HAP-1 (cell line): ENCODE measurements at regions not wholly inside any gene's neighbourhood (a gene's known extent, or its start where the extent isn't known, plus 50 kb on each side); places are given as distances from the start of the nearest gene placed in this dataset.

Experiments
- DNase-seq, 2 experiments: peaks; one replicate each; pipeline ENCODE4 v3.0.0-alpha.2; 2016 to 2020; ENCODE audit warnings: low spot score in 2 of 2
- H3K27me3 ChIP-seq: fragments of 250-450 bp; sonication (Bioruptor Pico); 2 replicates; pipeline ENCODE4 v1.5.1; 2020; ENCODE audit warnings: low read depth, mild to moderate bottlenecking, moderate library complexity
- H3K36me3 ChIP-seq: fragments of 250-450 bp; sonication (Bioruptor Pico); replicated peaks from 2 replicates; pipeline ENCODE4 v1.5.1; 2020; ENCODE audit warnings: mild to moderate bottlenecking
- H3K4me1 ChIP-seq: fragments of 250-450 bp; sonication (Bioruptor Pico); 2 replicates; pipeline ENCODE4 v1.5.1; 2020; ENCODE audit warnings: mild to moderate bottlenecking
- H3K4me3 ChIP-seq: fragments of 250-450 bp; sonication (Bioruptor Pico); 2 replicates; pipeline ENCODE4 v1.5.1; 2020; ENCODE audit warnings: mild to moderate bottlenecking, moderate library complexity
- H3K9me3 ChIP-seq: fragments of 250-450 bp; sonication (Bioruptor Pico); 2 replicates; pipeline ENCODE4 v1.5.1; 2020; ENCODE audit warnings: mild to moderate bottlenecking, moderate library complexity
- in situ Hi-C: fragments of 300-500 bp; cut with MboI; formaldehyde crosslinking; loops from 3 replicates; pipeline ENCODE4 v1.14.3; 2020; ENCODE audit warnings: low sequenced_read_pairs, inconsistent platforms, mixed read lengths

- in situ Hi-C loops, result no loop called here
- H3K9me3 ChIP-seq, result no peaks in the 10 kb centered on the region
- H3K27me3 ChIP-seq, result no peaks in the 10 kb centered on the region
- no peaks in the 10 kb centered on the region for H3K36me3 ChIP-seq
- no peak overlapping the region for H3K4me3 ChIP-seq
- peak in 1 of 2 experiments; percentile 11 for DNase-seq
- H3K4me1 ChIP-seq, result no peaks in the 10 kb centered on the region
These were observed 680.1 kb upstream of the ZEB2 start for GRCh38 chr2:145199827-145200706.

GRCh38 chr2:145199042-145199441 lies 679.1 kb upstream of the ZEB2 start:
- no peak for DNase-seq
- in situ Hi-C loops, result no loop called here

GRCh38 chr2:145198555-145198954 lies 678.6 kb upstream of the ZEB2 start:
- Histone ChIP-seq H3K36me3 (no peaks in the 10 kb centered on the region), H3K4me1 (no peaks in the 10 kb centered on the region)

More at GRCh38 chr2:145199042-145199441, 679.1 kb upstream of the ZEB2 start:
- no peak overlapping the region for H3K4me3 ChIP-seq
- H3K9me3 ChIP-seq, result no peaks in the 10 kb centered on the region
- no peaks in the 10 kb centered on the region for H3K27me3 ChIP-seq
- no peaks in the 10 kb centered on the region for H3K4me1 ChIP-seq
- H3K36me3 ChIP-seq, result no peaks in the 10 kb centered on the region

GRCh38 chr2:145197944-145198343 lies 678.0 kb upstream of the ZEB2 start:
- Histone ChIP-seq H3K36me3 (no peaks in the 10 kb centered on the region), H3K4me3 (no peak overlapping the region), H3K27me3 (no peaks in the 10 kb centered on the region), H3K4me1 (no peaks in the 10 kb centered on the region), H3K9me3 (no peaks in the 10 kb centered on the region)
- in situ Hi-C loops, result no loop called here
- DNase-seq, result no peak

More at GRCh38 chr2:145198555-145198954, 678.6 kb upstream of the ZEB2 start:
- no peak for DNase-seq
- Histone ChIP-seq H3K9me3 (no peaks in the 10 kb centered on the region), H3K4me3 (no peak overlapping the region), H3K27me3 (no peaks in the 10 kb centered on the region)
- in situ Hi-C loops, result no loop called here

GRCh38 chr2:145194673-145195072 lies 674.8 kb upstream of the ZEB2 start:
- H3K27me3 ChIP-seq, result no peaks in the 10 kb centered on the region
- no peaks in the 10 kb centered on the region for H3K36me3 ChIP-seq
- DNase-seq, result no peak
- in situ Hi-C loops, result no loop called here
- no peaks in the 10 kb centered on the region for H3K9me3 ChIP-seq
- H3K4me1 ChIP-seq, result no peaks in the 10 kb centered on the region
- no peak overlapping the region for H3K4me3 ChIP-seq

GRCh38 chr2:145190031-145190703 lies 670.2 kb upstream of the ZEB2 start:
- Histone ChIP-seq H3K36me3 (no peaks in the 10 kb centered on the region), H3K4me3 (no peak overlapping the region), H3K27me3 (no peaks in the 10 kb centered on the region), H3K4me1 (no peaks in the 10 kb centered on the region), H3K9me3 (no peaks in the 10 kb centered on the region)
- DNase-seq, result no peak
- in situ Hi-C loops, result no loop called here

GRCh38 chr2:145186303-145186702 lies 666.4 kb upstream of the ZEB2 start:
- Histone ChIP-seq H3K27me3 (no peaks in the 10 kb centered on the region), H3K4me1 (no peaks in the 10 kb centered on the region), H3K36me3 (no peaks in the 10 kb centered on the region), H3K9me3 (no peaks in the 10 kb centered on the region), H3K4me3 (no peak overlapping the region)
- peak in 1 of 2 experiments; percentile 13 for DNase-seq
- in situ Hi-C loops, result no loop called here

GRCh38 chr2:145185696-145186095 lies 665.8 kb upstream of the ZEB2 start:
- no peaks in the 10 kb centered on the region for H3K36me3 ChIP-seq
- in situ Hi-C loops, result no loop called here
- H3K4me3 ChIP-seq, result no peak overlapping the region
- H3K4me1 ChIP-seq, result no peaks in the 10 kb centered on the region
- no peaks in the 10 kb centered on the region for H3K9me3 ChIP-seq
- H3K27me3 ChIP-seq, result no peaks in the 10 kb centered on the region
- no peak for DNase-seq

- Histone ChIP-seq H3K36me3 (no peaks in the 10 kb centered on the region), H3K27me3 (no peaks in the 10 kb centered on the region), H3K4me1 (no peaks in the 10 kb centered on the region), H3K4me3 (no peak overlapping the region), H3K9me3 (no peaks in the 10 kb centered on the region)
- no peak for DNase-seq
- in situ Hi-C loops, result no loop called here
These were observed 665.1 kb upstream of the ZEB2 start for GRCh38 chr2:145184741-145185651.

- Histone ChIP-seq H3K9me3 (no peaks in the 10 kb centered on the region), H3K27me3 (no peaks in the 10 kb centered on the region), H3K36me3 (no peaks in the 10 kb centered on the region), H3K4me3 (no peak overlapping the region), H3K4me1 (no peaks in the 10 kb centered on the region)
- no peak for DNase-seq
- in situ Hi-C loops, result no loop called here
These were observed 649.4 kb upstream of the ZEB2 start for GRCh38 chr2:145169285-145169684.

GRCh38 chr2:145168091-145168490 lies 648.2 kb upstream of the ZEB2 start:
- Histone ChIP-seq H3K27me3 (no peaks in the 10 kb centered on the region), H3K4me3 (no peak overlapping the region), H3K36me3 (no peaks in the 10 kb centered on the region), H3K4me1 (no peaks in the 10 kb centered on the region), H3K9me3 (no peaks in the 10 kb centered on the region)
- no peak for DNase-seq
- in situ Hi-C loops, result no loop called here

GRCh38 chr2:145166731-145167302 lies 646.9 kb upstream of the ZEB2 start:
- Histone ChIP-seq H3K36me3 (no peaks in the 10 kb centered on the region), H3K27me3 (no peaks in the 10 kb centered on the region), H3K9me3 (no peaks in the 10 kb centered on the region), H3K4me1 (no peaks in the 10 kb centered on the region), H3K4me3 (no peak overlapping the region)
- in situ Hi-C loops, result no loop called here
- DNase-seq, result no peak

- no peaks in the 10 kb centered on the region for H3K27me3 ChIP-seq
- no peak for DNase-seq
- in situ Hi-C loops, result no loop called here
These were observed 641.7 kb upstream of the ZEB2 start for GRCh38 chr2:145161656-145162055.

More at GRCh38 chr2:145161656-145162055, 641.7 kb upstream of the ZEB2 start:
- no peaks in the 10 kb centered on the region for H3K4me1 ChIP-seq
- H3K36me3 ChIP-seq, result no peaks in the 10 kb centered on the region
- H3K4me3 ChIP-seq, result no peak overlapping the region
- no peaks in the 10 kb centered on the region for H3K9me3 ChIP-seq
